HG02610 (cell line): ENCODE measurements at regions not wholly inside any gene's neighbourhood (a gene's known extent, or its start where the extent isn't known, plus 50 kb on each side); places are given as distances from the start of the nearest gene placed in this dataset.
A peak's percentile ranks its signal among the peaks of the same experiment; 100 is the strongest.
"Not testable (repeated sequence)": the region's sequence is repeated elsewhere in the genome, so short reads cannot be mapped to it uniquely, and the experiment has no call there.

Source experiments
- ATAC-seq: cut with Tn5 transposase; IDR thresholded peaks from one replicate; pipeline ENCODE4 v1.9.1; 2021; ENCODE audit warnings: mild to moderate bottlenecking, moderate library complexity; ENCODE audit not compliant: unreplicated experiment

GRCh38 chr3:23701716-23702597 lies 103.8 kb upstream of the UBE2E1 start:
- no peak for ATAC-seq

GRCh38 chr3:23704298-23704697 lies 101.5 kb upstream of the UBE2E1 start:
- ATAC-seq: no peak

GRCh38 chr3:23706111-23706510 lies 99.6 kb upstream of the UBE2E1 start:
- no peak for ATAC-seq

GRCh38 chr3:23709987-23710386 lies 95.8 kb upstream of the UBE2E1 start:
- ATAC-seq: no peak

- no peak for ATAC-seq
Measured at GRCh38 chr3:23710555-23710954, 95.2 kb upstream of the UBE2E1 start.

GRCh38 chr3:23711916-23712494 lies 93.8 kb upstream of the UBE2E1 start:
- ATAC-seq: peak; percentile 94

- no peak for ATAC-seq
Measured at GRCh38 chr3:23712656-23713559, 92.8 kb upstream of the UBE2E1 start.

GRCh38 chr3:23713641-23714040 lies 92.1 kb upstream of the UBE2E1 start:
- ATAC-seq: no peak

GRCh38 chr3:23720059-23720458 lies 85.7 kb upstream of the UBE2E1 start:
- no peak for ATAC-seq

GRCh38 chr3:23720885-23721284 lies 84.9 kb upstream of the UBE2E1 start:
- no peak for ATAC-seq

- ATAC-seq: no peak
Measured at GRCh38 chr3:23723141-23723540, 82.6 kb upstream of the UBE2E1 start.

- ATAC-seq: no peak
Measured at GRCh38 chr3:23723930-23724329, 81.8 kb upstream of the UBE2E1 start.

GRCh38 chr3:23726811-23727548 lies 78.8 kb upstream of the UBE2E1 start:
- peak; percentile 89 for ATAC-seq

- no peak for ATAC-seq
Measured at GRCh38 chr3:23728601-23729117, 77.1 kb upstream of the UBE2E1 start.

- not testable (repeated sequence) for ATAC-seq
Measured at GRCh38 chr3:23729362-23729761, 76.4 kb upstream of the UBE2E1 start.

GRCh38 chr3:23734481-23734880 lies 71.3 kb upstream of the UBE2E1 start:
- ATAC-seq: no peak

GRCh38 chr3:23735062-23735461 lies 70.7 kb upstream of the UBE2E1 start:
- ATAC-seq: no peak

GRCh38 chr3:23735535-23736326 lies 70.0 kb upstream of the UBE2E1 start:
- ATAC-seq: no peak

- no peak for ATAC-seq
Measured at GRCh38 chr3:23738944-23739343, 66.8 kb upstream of the UBE2E1 start.

- no peak for ATAC-seq
Measured at GRCh38 chr3:23739536-23739935, 66.2 kb upstream of the UBE2E1 start.
